SK-N-SH (cell line): ENCODE measurements at regions not wholly inside any gene's neighbourhood (a gene's known extent, or its start where the extent isn't known, plus 50 kb on each side); places are given as distances from the start of the nearest gene placed in this dataset.

ENCODE experiments used
- CTCF ChIA-PET: fragments of 300-600, 350-600 bp; formaldehyde crosslinking; extraction: SDS; loops from one replicate; lab custom pipeline; 2021; lab: Yijun Ruan, JAX
- POLR2A ChIA-PET: fragments of 350-600 bp; sonication (Branson Sonifier 250); formaldehyde crosslinking; extraction: SDS; loops from one replicate; lab custom pipeline; 2020; ENCODE audit warnings: antibody characterized with exemption, inconsistent platforms; lab: Yijun Ruan, JAX
- DNase-seq: peaks from one replicate; pipeline ENCODE4 v3.0.0; 2012
- H2AFZ ChIP-seq: fragments of 200-600 bp; sonication (generic); 2 replicates; pipeline ENCODE4 v1.8.1; 2016; ENCODE audit warnings: antibody characterized with exemption, mild to moderate bottlenecking, low read depth
- H3F3A ChIP-seq: fragments of 200-600 bp; sonication (generic); replicated peaks from 2 replicates; pipeline ENCODE3; 2016; ENCODE audit warnings: antibody characterized with exemption, mild to moderate bottlenecking; ENCODE audit not compliant: insufficient read depth
- H3K27ac ChIP-seq, 2 experiments: fragments of 200-500 bp in 1 of 2; fragments of 200-600 bp in 1 of 2; sonication (Bioruptor generic) in 1 of 2; sonication (generic), shearing (Covaris generic) in 1 of 2; 2 replicates each; pipeline versions ENCODE4 v1.5.1 to v1.6.1; 2014 to 2016; ENCODE audit warnings: low read depth in 2 of 2, inconsistent platforms in 1 of 2, low read length in 1 of 2, mild to moderate bottlenecking in 1 of 2, mixed read lengths in 1 of 2
- H3K27me3 ChIP-seq: fragments of 200-600 bp; sonication (generic), shearing (Covaris generic); 2 replicates; pipeline ENCODE4 v1.6.1; 2016; ENCODE audit warnings: mixed run types; ENCODE audit not compliant: insufficient read depth
- H3K36me3 ChIP-seq, 2 experiments: fragments of 200-500 bp in 1 of 2; fragments of 200-600 bp in 1 of 2; sonication (Bioruptor generic) in 1 of 2; sonication (generic) in 1 of 2; replicated peaks in 1 of 2; 2 replicates each; pipeline versions ENCODE3 to v1.5.1; 2014 to 2016; ENCODE audit warnings: low read length in 1 of 2, mild to moderate bottlenecking in 1 of 2; ENCODE audit not compliant: insufficient read depth in 2 of 2, control insufficient read depth in 1 of 2
- H3K4me1 ChIP-seq, 2 experiments: fragments of 200-500 bp in 1 of 2; fragments of 200-600 bp in 1 of 2; sonication (Bioruptor generic) in 1 of 2; sonication (generic), shearing (Covaris generic) in 1 of 2; 2 replicates each; pipeline versions ENCODE4 v1.5.1 to v1.6.1; 2014 to 2016; ENCODE audit warnings: low read depth in 1 of 2, low read length in 1 of 2, mixed run types in 1 of 2; ENCODE audit not compliant: insufficient read depth in 2 of 2, control insufficient read depth in 1 of 2
- H3K4me2 ChIP-seq: fragments of 200-600 bp; sonication (generic), shearing (Covaris generic); 2 replicates; pipeline ENCODE4 v1.6.1; 2017; ENCODE audit warnings: mixed run types
- H3K4me3 ChIP-seq, 2 experiments: fragments of 200-500 bp in 1 of 2; fragments of 200-600 bp in 1 of 2; sonication (Bioruptor generic) in 1 of 2; sonication (generic), shearing (Covaris generic) in 1 of 2; 2 replicates each; pipeline versions ENCODE4 v1.5.1 to v1.8.1; 2014 to 2016; ENCODE audit warnings: low read depth in 2 of 2, inconsistent platforms in 1 of 2, low read length in 1 of 2, mild to moderate bottlenecking in 1 of 2, mixed read lengths in 1 of 2, moderate library complexity in 1 of 2
- H3K79me2 ChIP-seq: fragments of 200-600 bp; sonication (generic); 2 replicates; pipeline ENCODE4 v1.8.1; 2017; ENCODE audit warnings: mild to moderate bottlenecking; ENCODE audit not compliant: insufficient read depth
- H3K9ac ChIP-seq: fragments of 200-600 bp; sonication (generic); 2 replicates; pipeline ENCODE4 v1.6.1; 2017; ENCODE audit warnings: mixed run types
- H3K9me2 ChIP-seq: fragments of 200-600 bp; sonication (generic); 2 replicates; pipeline ENCODE4 v1.6.1; 2017; ENCODE audit warnings: mixed run types
- H3K9me3 ChIP-seq: fragments of 200-600 bp; sonication (generic); 2 replicates; pipeline ENCODE4 v1.6.1; 2017; ENCODE audit warnings: mixed run types, mild to moderate bottlenecking, moderate library complexity
- H4K20me1 ChIP-seq: fragments of 200-600 bp; sonication (generic); 2 replicates; pipeline ENCODE4 v1.6.1; 2017; ENCODE audit warnings: mild to moderate bottlenecking, mixed run types; ENCODE audit not compliant: insufficient read depth
- CHD2 ChIP-seq: fragments of 150-350 bp; IDR thresholded peaks from 2 replicates; pipeline ENCODE4 v1.6.1; 2018; ENCODE audit warnings: low read length; ENCODE audit not compliant: partially characterized antibody
- CTCF ChIP-seq: fragments of 200-600 bp; sonication (generic); IDR thresholded peaks from 2 replicates; pipeline ENCODE4 v1.6.1; 2017; ENCODE audit warnings: antibody characterized with exemption, mild to moderate bottlenecking, moderate library complexity
- EZH2phosphoT487 ChIP-seq: fragments of 200-600 bp; sonication (generic); IDR thresholded peaks from 2 replicates; pipeline ENCODE4 v1.6.1; 2017; ENCODE audit warnings: low read depth, mixed run types, mild to moderate bottlenecking, antibody characterized with exemption, moderate library complexity, borderline replicate concordance
- FOSL2 ChIP-seq: IDR thresholded peaks from 2 replicates; pipeline ENCODE4 v1.4.0; 2012; ENCODE audit warnings: low read depth, mild to moderate bottlenecking, moderate library complexity, borderline replicate concordance
- FOXM1 ChIP-seq: IDR thresholded peaks from 2 replicates; pipeline ENCODE4 v1.4.0; 2012; ENCODE audit warnings: low read depth, mild to moderate bottlenecking
- GABPA ChIP-seq: IDR thresholded peaks from 2 replicates; pipeline ENCODE4 v1.4.0; 2012; ENCODE audit warnings: low read depth, mild to moderate bottlenecking
- IRF3 ChIP-seq: fragments of 150-350 bp; IDR thresholded peaks from 2 replicates; pipeline ENCODE4 v1.6.1; 2016; ENCODE audit warnings: mild to moderate bottlenecking, low read depth, low read length
- MAX ChIP-seq: IDR thresholded peaks from 2 replicates; pipeline ENCODE4 v1.4.0; 2012; ENCODE audit warnings: low read depth
- MEF2A ChIP-seq: IDR thresholded peaks from 2 replicates; pipeline ENCODE4 v1.4.0; 2012; ENCODE audit warnings: low read depth, borderline replicate concordance
- PBX3 ChIP-seq: IDR thresholded peaks from 2 replicates; pipeline ENCODE4; 2012
- POLR2AphosphoS5 ChIP-seq: IDR thresholded peaks from 2 replicates; pipeline ENCODE4 v1.6.1; 2012; ENCODE audit warnings: low read depth, low read length
- RAD21 ChIP-seq: IDR thresholded peaks from 2 replicates; pipeline ENCODE4 v1.6.1; 2012; ENCODE audit warnings: mild to moderate bottlenecking, low read length
- SMC3 ChIP-seq: IDR thresholded peaks from 2 replicates; pipeline ENCODE4 v1.6.1; 2012; ENCODE audit warnings: low read depth, low read length, improper control_type of control experiment
- ZBTB33 ChIP-seq: IDR thresholded peaks from 2 replicates; pipeline ENCODE4 v1.4.0; 2012; ENCODE audit warnings: low read depth, borderline replicate concordance
- WGBS: methylation state at CpG from one replicate; pipeline ENCODE4 v1.1.6; 2017; ENCODE audit warnings: low lambda C conversion rate; 5-methylcytosine and 5-hydroxymethylcytosine counted together

- TF ChIP-seq MAX: no peak
- TF ChIP-seq EZH2phosphoT487: no peak
These were observed 81.7 kb downstream of the ANKRD60 start (continued) for GRCh38 chr20:58146746-58147140.

GRCh38 chr20:58146081-58146745 lies 82.2 kb downstream of the ANKRD60 start:
- ChIA-PET POLR2A (no interaction called here), CTCF (interaction anchor here (0.7 to 1.3 kb wide), 3 partner anchors 10 to 553 kb away, joined by 3 read pairs; no protein-coding TSS in a partner anchor)
- Histone ChIP-seq H3K36me3 (no peaks in the 10 kb centered on the region), H3K79me2 (no peaks in the 10 kb centered on the region), H3K9me3 (no peaks in the 10 kb centered on the region), H3K27me3 (no peaks in the 10 kb centered on the region; the same call in 1 of the 2 replicates), H3K27ac (no peak overlapping the region), H2AFZ (no peak overlapping the region), H4K20me1 (no peaks in the 10 kb centered on the region), H3F3A (no peaks in the 10 kb centered on the region), H3K4me2 (no peak overlapping the region), H3K9me2 (no peaks in the 10 kb centered on the region), H3K9ac (no peak overlapping the region), H3K4me3 (no peak overlapping the region), H3K4me1 (peaks cover 0 to 21% of the 10 kb centered on the region in 2 experiments; a peak in 1 of 4 replicates)
- 69% methylated on average over 8 of the region's 8 CpGs for WGBS
- TF ChIP-seq PBX3: no peak
- no peak for TF ChIP-seq GABPA
- TF ChIP-seq SMC3: no peak
- TF ChIP-seq FOXM1: no peak
- no peak for TF ChIP-seq CHD2
- no peak for TF ChIP-seq RAD21
- no peak for TF ChIP-seq POLR2AphosphoS5
- TF ChIP-seq FOSL2: no peak
- no peak for DNase-seq

GRCh38 chr20:58145506-58146080 lies 82.9 kb downstream of the ANKRD60 start:
- no peak overlapping the region for H3K4me2 ChIP-seq
- H3K9ac ChIP-seq: no peak overlapping the region
- H4K20me1 ChIP-seq: no peaks in the 10 kb centered on the region
- no peaks in the 10 kb centered on the region for H3K9me3 ChIP-seq
- ChIA-PET POLR2A (no interaction called here), CTCF (interaction anchor here (0.7 to 1.2 kb wide), 2 partner anchors 21 to 552 kb away, joined by 3 read pairs; no protein-coding TSS in a partner anchor)
- H2AFZ ChIP-seq: no peak overlapping the region
- H3K4me1 ChIP-seq: peaks cover 0 to 25% of the 10 kb centered on the region in 2 experiments; a peak in 1 of 4 replicates
- WGBS: 62% methylated on average over 6 of the region's 6 CpGs
- H3K79me2 ChIP-seq: no peaks in the 10 kb centered on the region
- no peaks in the 10 kb centered on the region for H3F3A ChIP-seq
- no peaks in the 10 kb centered on the region for H3K9me2 ChIP-seq
- no peak for DNase-seq
- H3K27ac ChIP-seq: no peak overlapping the region
- no peaks in the 10 kb centered on the region for H3K36me3 ChIP-seq
- H3K4me3 ChIP-seq: no peak overlapping the region
- H3K27me3 ChIP-seq: no peaks in the 10 kb centered on the region; the same call in 1 of the 2 replicates
- TF ChIP-seq ZBTB33 (no peak), IRF3 (no peak), MEF2A (no peak), CTCF (no peak)
